ENCODE measurements at regions not wholly inside any gene's neighbourhood (a gene's known extent, or its start where the extent isn't known, plus 50 kb on each side); places are given as distances from the start of the nearest gene placed in this dataset.

GRCh38 chr1:115411371-115412063, 73.5 kb upstream of the NGF start:
- TF ChIP-seq RAD21 (IDR thresholded peaks at IDR 0.05; ENCODE audit: low read depth), result no peak
- TF ChIP-seq CEBPB (IDR thresholded peaks at IDR 0.05), result peak; percentile 83

- no peak for TF ChIP-seq CREB1 (IDR thresholded peaks at IDR 0.05; ENCODE audit: low read depth)
- TF ChIP-seq, protein P1, sequence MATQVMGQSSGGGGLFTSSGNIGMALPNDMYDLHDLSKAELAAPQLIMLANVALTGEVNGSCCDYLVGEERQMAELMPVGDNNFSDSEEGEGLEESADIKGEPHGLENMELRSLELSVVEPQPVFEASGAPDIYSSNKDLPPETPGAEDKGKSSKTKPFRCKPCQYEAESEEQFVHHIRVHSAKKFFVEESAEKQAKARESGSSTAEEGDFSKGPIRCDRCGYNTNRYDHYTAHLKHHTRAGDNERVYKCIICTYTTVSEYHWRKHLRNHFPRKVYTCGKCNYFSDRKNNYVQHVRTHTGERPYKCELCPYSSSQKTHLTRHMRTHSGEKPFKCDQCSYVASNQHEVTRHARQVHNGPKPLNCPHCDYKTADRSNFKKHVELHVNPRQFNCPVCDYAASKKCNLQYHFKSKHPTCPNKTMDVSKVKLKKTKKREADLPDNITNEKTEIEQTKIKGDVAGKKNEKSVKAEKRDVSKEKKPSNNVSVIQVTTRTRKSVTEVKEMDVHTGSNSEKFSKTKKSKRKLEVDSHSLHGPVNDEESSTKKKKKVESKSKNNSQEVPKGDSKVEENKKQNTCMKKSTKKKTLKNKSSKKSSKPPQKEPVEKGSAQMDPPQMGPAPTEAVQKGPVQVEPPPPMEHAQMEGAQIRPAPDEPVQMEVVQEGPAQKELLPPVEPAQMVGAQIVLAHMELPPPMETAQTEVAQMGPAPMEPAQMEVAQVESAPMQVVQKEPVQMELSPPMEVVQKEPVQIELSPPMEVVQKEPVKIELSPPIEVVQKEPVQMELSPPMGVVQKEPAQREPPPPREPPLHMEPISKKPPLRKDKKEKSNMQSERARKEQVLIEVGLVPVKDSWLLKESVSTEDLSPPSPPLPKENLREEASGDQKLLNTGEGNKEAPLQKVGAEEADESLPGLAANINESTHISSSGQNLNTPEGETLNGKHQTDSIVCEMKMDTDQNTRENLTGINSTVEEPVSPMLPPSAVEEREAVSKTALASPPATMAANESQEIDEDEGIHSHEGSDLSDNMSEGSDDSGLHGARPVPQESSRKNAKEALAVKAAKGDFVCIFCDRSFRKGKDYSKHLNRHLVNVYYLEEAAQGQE (IDR thresholded peaks at IDR 0.05; ENCODE audit: low read depth), result no peak
- TF ChIP-seq, protein P2, sequence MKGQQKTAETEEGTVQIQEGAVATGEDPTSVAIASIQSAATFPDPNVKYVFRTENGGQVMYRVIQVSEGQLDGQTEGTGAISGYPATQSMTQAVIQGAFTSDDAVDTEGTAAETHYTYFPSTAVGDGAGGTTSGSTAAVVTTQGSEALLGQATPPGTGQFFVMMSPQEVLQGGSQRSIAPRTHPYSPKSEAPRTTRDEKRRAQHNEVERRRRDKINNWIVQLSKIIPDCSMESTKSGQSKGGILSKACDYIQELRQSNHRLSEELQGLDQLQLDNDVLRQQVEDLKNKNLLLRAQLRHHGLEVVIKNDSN (IDR thresholded peaks at IDR 0.05), result no peak
- TF ChIP-seq TAF1 (IDR thresholded peaks at IDR 0.05; ENCODE audit: low read depth), result no peak
- no peak for TF ChIP-seq YY1 (IDR thresholded peaks at IDR 0.05; ENCODE audit: low read depth)
- TF ChIP-seq EGR1 (IDR thresholded peaks at IDR 0.05), result no peak
- no peak for TF ChIP-seq FOXM1 (IDR thresholded peaks at IDR 0.05; ENCODE audit: borderline replicate concordance, low read depth)
- TF ChIP-seq TEAD4 (IDR thresholded peaks at IDR 0.05), result no peak
Measured at GRCh38 chr1:115409094-115410015, 71.3 kb upstream of the NGF start.

GRCh38 chr1:115408533-115408932, 70.5 kb upstream of the NGF start:
- TF ChIP-seq CEBPB (IDR thresholded peaks at IDR 0.05) (no peak), CREB1 (IDR thresholded peaks at IDR 0.05; ENCODE audit: low read depth) (no peak)

DNA sequence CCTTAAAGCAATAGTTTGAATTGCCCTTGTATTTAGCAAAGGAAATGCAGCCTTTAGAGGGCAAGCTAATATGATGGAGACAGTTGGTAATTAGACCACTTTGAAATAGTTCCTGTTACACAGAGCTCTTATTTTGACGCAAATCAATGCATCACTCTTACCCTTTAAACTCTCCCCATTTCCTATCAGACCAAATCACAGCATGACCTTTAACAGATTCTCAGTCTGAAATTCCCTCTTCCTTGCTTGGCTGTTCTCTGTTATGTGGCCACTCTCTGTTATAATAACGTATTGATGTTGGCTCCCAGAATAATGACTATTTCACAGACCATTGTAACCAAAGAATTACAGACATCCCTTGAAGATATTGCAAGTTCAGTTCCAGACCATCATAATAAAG, 66.9 kb upstream of the NGF start:
- TF ChIP-seq CEBPB (IDR thresholded peaks at IDR 0.05), result no peak
- TF ChIP-seq EP300 (IDR thresholded peaks at IDR 0.05; ENCODE audit: borderline replicate concordance), result no peak
- TF ChIP-seq TAF1 (IDR thresholded peaks at IDR 0.05; ENCODE audit: low read depth), result no peak
- TF ChIP-seq NFIC (IDR thresholded peaks at IDR 0.05), result no peak
- TF ChIP-seq YY1 (IDR thresholded peaks at IDR 0.05; ENCODE audit: low read depth), result no peak
- no peak for TF ChIP-seq EGR1 (IDR thresholded peaks at IDR 0.05)
- TF ChIP-seq TCF12 (IDR thresholded peaks at IDR 0.05; ENCODE audit: low read depth), result no peak
- no peak for TF ChIP-seq FOXM1 (IDR thresholded peaks at IDR 0.05; ENCODE audit: borderline replicate concordance, low read depth)

- TF ChIP-seq CREB1 (IDR thresholded peaks at IDR 0.05; ENCODE audit: low read depth) (no peak), CEBPB (IDR thresholded peaks at IDR 0.05) (no peak), TCF12 (IDR thresholded peaks at IDR 0.05; ENCODE audit: low read depth) (no peak), TEAD4 (IDR thresholded peaks at IDR 0.05) (no peak), RAD21 (IDR thresholded peaks at IDR 0.05; ENCODE audit: low read depth) (no peak), EGR1 (IDR thresholded peaks at IDR 0.05) (no peak), NFIC (IDR thresholded peaks at IDR 0.05) (no peak), FOXM1 (IDR thresholded peaks at IDR 0.05; ENCODE audit: borderline replicate concordance, low read depth) (no peak), EP300 (IDR thresholded peaks at IDR 0.05; ENCODE audit: borderline replicate concordance) (no peak), YY1 (IDR thresholded peaks at IDR 0.05; ENCODE audit: low read depth) (no peak), TAF1 (IDR thresholded peaks at IDR 0.05; ENCODE audit: low read depth) (no peak), ZBTB7A (IDR thresholded peaks at IDR 0.05; ENCODE audit: low read depth) (no peak)
- TF ChIP-seq, protein P2 (IDR thresholded peaks at IDR 0.05), result no peak
- TF ChIP-seq, protein P1 (IDR thresholded peaks at IDR 0.05; ENCODE audit: low read depth), result no peak
- TF ChIP-seq, protein P3, sequence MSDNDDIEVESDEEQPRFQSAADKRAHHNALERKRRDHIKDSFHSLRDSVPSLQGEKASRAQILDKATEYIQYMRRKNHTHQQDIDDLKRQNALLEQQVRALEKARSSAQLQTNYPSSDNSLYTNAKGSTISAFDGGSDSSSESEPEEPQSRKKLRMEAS (IDR thresholded peaks at IDR 0.05), result no peak
Measured at GRCh38 chr1:115402753-115403184, 64.7 kb upstream of the NGF start.

- no peak for TF ChIP-seq TEAD4 (IDR thresholded peaks at IDR 0.05)
- TF ChIP-seq, protein P1 (IDR thresholded peaks at IDR 0.05; ENCODE audit: low read depth), result no peak
- TF ChIP-seq CREB1 (IDR thresholded peaks at IDR 0.05; ENCODE audit: low read depth), result no peak
- no peak for TF ChIP-seq NFIC (IDR thresholded peaks at IDR 0.05)
- no peak for TF ChIP-seq TCF12 (IDR thresholded peaks at IDR 0.05; ENCODE audit: low read depth)
- TF ChIP-seq ZBTB7A (IDR thresholded peaks at IDR 0.05; ENCODE audit: low read depth), result no peak
- TF ChIP-seq EGR1 (IDR thresholded peaks at IDR 0.05), result no peak
- TF ChIP-seq TAF1 (IDR thresholded peaks at IDR 0.05; ENCODE audit: low read depth), result no peak
- no peak for TF ChIP-seq RAD21 (IDR thresholded peaks at IDR 0.05; ENCODE audit: low read depth)
- TF ChIP-seq FOXM1 (IDR thresholded peaks at IDR 0.05; ENCODE audit: borderline replicate concordance, low read depth), result no peak
- TF ChIP-seq, protein P3 (IDR thresholded peaks at IDR 0.05), result no peak
- TF ChIP-seq, protein P2 (IDR thresholded peaks at IDR 0.05), result no peak
- no peak for TF ChIP-seq YY1 (IDR thresholded peaks at IDR 0.05; ENCODE audit: low read depth)
Measured at GRCh38 chr1:115401676-115402075, 63.6 kb upstream of the NGF start.
